Trophoblast cell (in vitro differentiated cells and primary cell): ENCODE measurements at regions not wholly inside any gene's neighbourhood (a gene's known extent, or its start where the extent isn't known, plus 50 kb on each side); places are given as distances from the start of the nearest gene placed in this dataset.

Source experiments
- DNase-seq, 2 donors: peaks; one replicate each; pipeline ENCODE4 v3.0.0-alpha.2; 2016
- H2AFZ ChIP-seq: 2 replicates; pipeline ENCODE4 v1.6.1; 2013; ENCODE audit warnings: low read length, moderate library complexity, mild to moderate bottlenecking; ENCODE audit not compliant: insufficient read depth, poor library complexity
- H2AK5ac ChIP-seq: 2 replicates; pipeline ENCODE4 v1.6.1; 2013; ENCODE audit warnings: mild to moderate bottlenecking, low read length
- H2BK120ac ChIP-seq: 2 replicates; pipeline ENCODE4 v1.6.1; 2013; ENCODE audit warnings: low read length, mild to moderate bottlenecking, moderate library complexity; ENCODE audit not compliant: insufficient read depth, poor library complexity
- H2BK12ac ChIP-seq: 2 replicates; pipeline ENCODE4 v1.6.1; 2013; ENCODE audit warnings: mild to moderate bottlenecking, low read length, moderate library complexity
- H2BK5ac ChIP-seq: 2 replicates; pipeline ENCODE4 v1.6.1; 2013; ENCODE audit warnings: low read length, low read depth, moderate library complexity, mild to moderate bottlenecking; ENCODE audit not compliant: poor library complexity
- H3K14ac ChIP-seq: 2 replicates; pipeline ENCODE4 v1.6.1; 2013; ENCODE audit warnings: mild to moderate bottlenecking, low read length
- H3K18ac ChIP-seq: 2 replicates; pipeline ENCODE4 v1.6.1; 2013; ENCODE audit warnings: mild to moderate bottlenecking, low read length
- H3K23ac ChIP-seq: 2 replicates; pipeline ENCODE4 v1.6.1; 2013; ENCODE audit warnings: low read length
- H3K27ac ChIP-seq: 2 replicates; pipeline ENCODE4 v1.5.1; 2013; ENCODE audit warnings: low read depth, mild to moderate bottlenecking, inconsistent platforms, low read length, moderate library complexity
- H3K27me3 ChIP-seq: 2 replicates; pipeline ENCODE4 v1.6.1; 2013; ENCODE audit warnings: inconsistent platforms, mild to moderate bottlenecking, low read length, moderate library complexity; ENCODE audit not compliant: insufficient read depth
- H3K36me3 ChIP-seq, 2 experiments: 1 replicate in 1 of 2; 2 replicates in 1 of 2; pipeline ENCODE4 v1.6.1; 2013; ENCODE audit warnings: low read length in 2 of 2, mild to moderate bottlenecking in 2 of 2, moderate library complexity in 1 of 2; ENCODE audit not compliant: insufficient read depth in 2 of 2, control insufficient read depth in 1 of 2
- H3K4ac ChIP-seq: 2 replicates; pipeline ENCODE4 v1.6.1; 2013; ENCODE audit warnings: low read depth, mild to moderate bottlenecking, low read length, moderate library complexity
- H3K4me1 ChIP-seq, 2 experiments: 1 replicate in 1 of 2; 2 replicates in 1 of 2; pipeline ENCODE4 v1.6.1; 2013; ENCODE audit warnings: low read length in 2 of 2, mild to moderate bottlenecking in 2 of 2, moderate library complexity in 1 of 2; ENCODE audit not compliant: insufficient read depth in 2 of 2, control insufficient read depth in 1 of 2
- H3K4me2 ChIP-seq: 2 replicates; pipeline ENCODE4 v1.6.1; 2013; ENCODE audit warnings: inconsistent platforms, mild to moderate bottlenecking, low read length, moderate library complexity
- H3K4me3 ChIP-seq: 2 replicates; pipeline ENCODE4 v1.5.1; 2013; ENCODE audit warnings: mild to moderate bottlenecking, low read depth, low read length, inconsistent platforms
- H3K79me1 ChIP-seq: one replicate; pipeline ENCODE4 v1.6.1; 2013; ENCODE audit warnings: low read length
- H3K79me2 ChIP-seq: 2 replicates; pipeline ENCODE4 v1.6.1; 2013; ENCODE audit warnings: low read length, mild to moderate bottlenecking; ENCODE audit not compliant: control insufficient read depth, insufficient read depth, poor library complexity
- H3K9ac ChIP-seq: 2 replicates; pipeline ENCODE4 v1.6.1; 2013; ENCODE audit warnings: mild to moderate bottlenecking, low read length
- H3K9me3 ChIP-seq: 2 replicates; pipeline ENCODE4 v1.6.1; 2013; ENCODE audit warnings: low read depth, mild to moderate bottlenecking, control low read depth, inconsistent platforms, low read length; ENCODE audit not compliant: insufficient read depth
- H4K12ac ChIP-seq: 2 replicates; pipeline ENCODE4 v1.6.1; 2013; ENCODE audit warnings: low read depth, mild to moderate bottlenecking, low read length, moderate library complexity
- H4K8ac ChIP-seq: 2 replicates; pipeline ENCODE4 v1.6.1; 2013; ENCODE audit warnings: low read depth, mild to moderate bottlenecking, low read length, moderate library complexity
- H4K91ac ChIP-seq: one replicate; pipeline ENCODE4 v1.6.1; 2013; ENCODE audit warnings: low read depth, mild to moderate bottlenecking, low read length, moderate library complexity
- WGBS: extraction: QIAGEN DNeasy Blood & Tissue Kit; methylation state at CpG from one replicate; pipeline ENCODE4 v1.1.7; 2013; ENCODE audit warnings: missing lambda C conversion rate; ENCODE audit not compliant: insufficient read length, insufficient coverage; ENCODE audit errors: extremely low coverage; 5-methylcytosine and 5-hydroxymethylcytosine counted together

GRCh38 chr1:178020968-178021640 lies 51.2 kb upstream of the SEC16B start:
- H3K23ac ChIP-seq: no peak overlapping the region
- DNase-seq: no peak
- H2BK12ac ChIP-seq: no peak overlapping the region
- H3K9ac ChIP-seq: no peak overlapping the region
- no CpG with 5 or more reads among the region's 8 CpGs for WGBS
- H3K79me2 ChIP-seq: no peaks in the 10 kb centered on the region
- H2AFZ ChIP-seq: no peak overlapping the region
- H3K79me1 ChIP-seq: no peaks in the 10 kb centered on the region
- no peak overlapping the region for H3K27ac ChIP-seq
- no peak overlapping the region for H2BK120ac ChIP-seq
- no peak overlapping the region for H4K8ac ChIP-seq
- no peak overlapping the region for H3K4me2 ChIP-seq
- H3K4me1 ChIP-seq: no peaks in the 10 kb centered on the region
- H3K18ac ChIP-seq: no peak overlapping the region
- H4K91ac ChIP-seq: no peak overlapping the region
- no peak overlapping the region for H2AK5ac ChIP-seq
- H2BK5ac ChIP-seq: no peak overlapping the region
- H3K4me3 ChIP-seq: no peak overlapping the region
- H4K12ac ChIP-seq: no peak overlapping the region
- H3K9me3 ChIP-seq: no peaks in the 10 kb centered on the region
- no peak overlapping the region for H3K14ac ChIP-seq
- H3K27me3 ChIP-seq: no peaks in the 10 kb centered on the region
- no peak overlapping the region for H3K4ac ChIP-seq
- H3K36me3 ChIP-seq: no peaks in the 10 kb centered on the region

- no peak overlapping the region for H3K27ac ChIP-seq
- H3K9ac ChIP-seq: no peak overlapping the region
- no peak overlapping the region for H2BK120ac ChIP-seq
- H2AFZ ChIP-seq: no peak overlapping the region
- H3K4ac ChIP-seq: no peak overlapping the region
- no peaks in the 10 kb centered on the region for H3K79me2 ChIP-seq
- no peak overlapping the region for H4K8ac ChIP-seq
- no peak overlapping the region for H2BK5ac ChIP-seq
- no peaks in the 10 kb centered on the region for H3K36me3 ChIP-seq
- H2BK12ac ChIP-seq: no peak overlapping the region
- H4K91ac ChIP-seq: no peak overlapping the region
- H3K9me3 ChIP-seq: no peaks in the 10 kb centered on the region
- no peaks in the 10 kb centered on the region for H3K79me1 ChIP-seq
- WGBS: no CpG with 5 or more reads among the region's 4 CpGs
- no peaks in the 10 kb centered on the region for H3K27me3 ChIP-seq
- H3K4me3 ChIP-seq: no peak overlapping the region
- H2AK5ac ChIP-seq: no peak overlapping the region
- no peak overlapping the region for H3K14ac ChIP-seq
- no peak overlapping the region for H3K18ac ChIP-seq
- DNase-seq: no peak
- no peaks in the 10 kb centered on the region for H3K4me1 ChIP-seq
- no peak overlapping the region for H4K12ac ChIP-seq
- H3K23ac ChIP-seq: no peak overlapping the region
- H3K4me2 ChIP-seq: no peak overlapping the region
Observed at GRCh38 chr1:178021950-178022349, 52.1 kb upstream of the SEC16B start.

GRCh38 chr1:178023181-178023618 lies 53.3 kb upstream of the SEC16B start:
- no peak overlapping the region for H2AFZ ChIP-seq
- no peak overlapping the region for H4K12ac ChIP-seq
- H3K18ac ChIP-seq: no peak overlapping the region
- no CpG with 5 or more reads among the region's 2 CpGs for WGBS
- H4K8ac ChIP-seq: no peak overlapping the region
- no peaks in the 10 kb centered on the region for H3K36me3 ChIP-seq
- peaks cover 1% of the 10 kb centered on the region for H3K9me3 ChIP-seq
- no peaks in the 10 kb centered on the region for H3K79me1 ChIP-seq
- H3K4me2 ChIP-seq: no peak overlapping the region
- no peak overlapping the region for H3K23ac ChIP-seq
- H3K27ac ChIP-seq: no peak overlapping the region
- H4K91ac ChIP-seq: no peak overlapping the region
- H3K9ac ChIP-seq: no peak overlapping the region
- no peak overlapping the region for H3K4me3 ChIP-seq
- H3K14ac ChIP-seq: no peak overlapping the region
- no peak overlapping the region for H2BK5ac ChIP-seq
- H2AK5ac ChIP-seq: no peak overlapping the region
- H3K79me2 ChIP-seq: no peaks in the 10 kb centered on the region
- H2BK120ac ChIP-seq: no peak overlapping the region
- no peaks in the 10 kb centered on the region for H3K27me3 ChIP-seq
- H3K4me1 ChIP-seq: no peaks in the 10 kb centered on the region
- no peak overlapping the region for H2BK12ac ChIP-seq
- H3K4ac ChIP-seq: no peak overlapping the region
- DNase-seq: no peak

GRCh38 chr1:178024504-178024903 lies 54.6 kb upstream of the SEC16B start:
- Histone ChIP-seq H3K27ac (no peak overlapping the region), H3K36me3 (no peaks in the 10 kb centered on the region), H3K4me2 (no peak overlapping the region), H2BK5ac (no peak overlapping the region), H2AFZ (no peak overlapping the region), H3K27me3 (no peaks in the 10 kb centered on the region), H4K91ac (no peak overlapping the region), H3K18ac (no peak overlapping the region), H4K12ac (no peak overlapping the region), H2BK12ac (no peak overlapping the region), H3K9me3 (peaks cover 1% of the 10 kb centered on the region), H3K4me3 (no peak overlapping the region), H3K23ac (no peak overlapping the region), H3K9ac (no peak overlapping the region), H2BK120ac (no peak overlapping the region), H3K79me2 (no peaks in the 10 kb centered on the region), H3K4me1 (no peaks in the 10 kb centered on the region), H3K79me1 (no peaks in the 10 kb centered on the region), H4K8ac (no peak overlapping the region), H2AK5ac (no peak overlapping the region), H3K4ac (no peak overlapping the region), H3K14ac (no peak overlapping the region)
- no CpG with 5 or more reads among the region's 3 CpGs for WGBS
- DNase-seq: no peak
